Prostate gland (tissue), 2 donors: ENCODE measurements at regions not wholly inside any gene's neighbourhood (a gene's known extent, or its start where the extent isn't known, plus 50 kb on each side); places are given as distances from the start of the nearest gene placed in this dataset.
"Not testable (repeated sequence)": the region's sequence is repeated elsewhere in the genome, so short reads cannot be mapped to it uniquely, and the experiment has no call there.

Source experiments
- DNase-seq: peaks from one replicate; pipeline ENCODE4 v3.0.0-alpha.2; 2019; ENCODE audit warnings: low spot score
- H3K27ac ChIP-seq, 2 donors: fragments of 200-600 bp; sonication (generic); 2 replicates each; pipeline ENCODE4 v1.5.1; 2017 to 2019
- H3K27me3 ChIP-seq: fragments of 200-600 bp; sonication (generic); replicated peaks from 2 replicates; pipeline ENCODE4 v1.5.1; 2019; ENCODE audit not compliant: insufficient read depth
- H3K36me3 ChIP-seq, 2 donors: fragments of 200-600 bp; sonication (generic); 1 replicate in 1 of 2; 2 replicates in 1 of 2; pipeline versions ENCODE4 v1.5.1 to v1.8.1; 2017 to 2019
- H3K4me1 ChIP-seq: fragments of 200-600 bp; sonication (generic); replicated peaks from 2 replicates; pipeline ENCODE4 v1.5.1; 2019
- H3K4me3 ChIP-seq, 2 donors: fragments of 200-600 bp; sonication (generic); 2 replicates each; pipeline ENCODE4 v1.5.1; 2017 to 2019
- H3K9me3 ChIP-seq: fragments of 200-600 bp; sonication (generic); 2 replicates; pipeline ENCODE4 v1.5.1; 2017
- CTCF ChIP-seq, 4 experiments: fragments of 200-600 bp in 2 of 4; fragments of 450-650 bp in 2 of 4; sonication (generic) in 2 of 4; IDR thresholded peaks; 1 replicate in 3 of 4; 2 replicates in 1 of 4; pipeline ENCODE4 v1.5.1; 2016 to 2019; ENCODE audit warnings: antibody characterized with exemption in 4 of 4, mild to moderate bottlenecking in 2 of 4, moderate library complexity in 2 of 4
- POLR2A ChIP-seq: fragments of 450-650 bp; IDR thresholded peaks from one replicate; pipeline ENCODE4 v1.6.1; 2016; ENCODE audit warnings: antibody characterized with exemption, mild to moderate bottlenecking
- POLR2AphosphoS5 ChIP-seq: sonication (generic); formaldehyde crosslinking; IDR thresholded peaks from one replicate; pipeline ENCODE4 v1.6.1; 2017; ENCODE audit warnings: antibody characterized with exemption
- WGBS: methylation state at CpG from one replicate; pipeline ENCODE4 v1.1.5; 2018; 5-methylcytosine and 5-hydroxymethylcytosine counted together
- intact Hi-C: fragments of 100-400 bp; cut with DNase I; formaldehyde crosslinking; loops from one replicate; pipeline ENCODE4 v1.14.2; 2022

GRCh38 chr4:28490669-28491068, 1630.0 kb downstream of the STIM2 start:
- Histone ChIP-seq H3K4me3 (no peak overlapping the region), H3K9me3 (no peaks in the 10 kb centered on the region), H3K36me3 (no peaks in the 10 kb centered on the region), H3K4me1 (no peaks in the 10 kb centered on the region), H3K27ac (no peak overlapping the region), H3K27me3 (no peaks in the 10 kb centered on the region)
- 81% methylated on average over 3 of the region's 3 CpGs for WGBS
- intact Hi-C loops: no loop called here
- DNase-seq: no peak
- TF ChIP-seq POLR2AphosphoS5 (no peak), POLR2A (no peak)

GRCh38 chr4:28505064-28505463, 1644.4 kb downstream of the STIM2 start:
- no peak for TF ChIP-seq POLR2AphosphoS5
- TF ChIP-seq POLR2A: no peak
- TF ChIP-seq CTCF (IDR thresholded peaks at IDR 0.05): no peak
- intact Hi-C loops: no loop called here
- Histone ChIP-seq H3K27me3 (no peaks in the 10 kb centered on the region), H3K9me3 (no peaks in the 10 kb centered on the region), H3K4me3 (no peak overlapping the region), H3K4me1 (no peaks in the 10 kb centered on the region), H3K27ac (no peak overlapping the region), H3K36me3 (no peaks in the 10 kb centered on the region)
- no peak for DNase-seq
- 86% methylated on average over 4 of the region's 4 CpGs for WGBS

- no peak for TF ChIP-seq POLR2AphosphoS5
- TF ChIP-seq POLR2A: no peak
- TF ChIP-seq CTCF (IDR thresholded peaks at IDR 0.05): no peak
- intact Hi-C loops: no loop called here
- H3K4me1 ChIP-seq: no peaks in the 10 kb centered on the region
- H3K36me3 ChIP-seq: no peaks in the 10 kb centered on the region
- WGBS: 90% methylated on average over 9 of the region's 9 CpGs
- H3K4me3 ChIP-seq: no peak overlapping the region
- no peaks in the 10 kb centered on the region for H3K27me3 ChIP-seq
- DNase-seq: no peak
- H3K9me3 ChIP-seq: no peaks in the 10 kb centered on the region
- no peak overlapping the region for H3K27ac ChIP-seq
Observed at GRCh38 chr4:28508636-28509035, 1648.0 kb downstream of the STIM2 start.

- DNase-seq, H3K9me3 ChIP-seq, H3K4me3 ChIP-seq, H3K4me1 ChIP-seq, intact Hi-C loops, H3K36me3 ChIP-seq, H3K27me3 ChIP-seq, H3K27ac ChIP-seq: not testable (repeated sequence)
- WGBS: 92% methylated on average over 21 of the region's 30 CpGs
Observed at GRCh38 chr4:28514766-28515165, 1654.1 kb downstream of the STIM2 start.

DNA sequence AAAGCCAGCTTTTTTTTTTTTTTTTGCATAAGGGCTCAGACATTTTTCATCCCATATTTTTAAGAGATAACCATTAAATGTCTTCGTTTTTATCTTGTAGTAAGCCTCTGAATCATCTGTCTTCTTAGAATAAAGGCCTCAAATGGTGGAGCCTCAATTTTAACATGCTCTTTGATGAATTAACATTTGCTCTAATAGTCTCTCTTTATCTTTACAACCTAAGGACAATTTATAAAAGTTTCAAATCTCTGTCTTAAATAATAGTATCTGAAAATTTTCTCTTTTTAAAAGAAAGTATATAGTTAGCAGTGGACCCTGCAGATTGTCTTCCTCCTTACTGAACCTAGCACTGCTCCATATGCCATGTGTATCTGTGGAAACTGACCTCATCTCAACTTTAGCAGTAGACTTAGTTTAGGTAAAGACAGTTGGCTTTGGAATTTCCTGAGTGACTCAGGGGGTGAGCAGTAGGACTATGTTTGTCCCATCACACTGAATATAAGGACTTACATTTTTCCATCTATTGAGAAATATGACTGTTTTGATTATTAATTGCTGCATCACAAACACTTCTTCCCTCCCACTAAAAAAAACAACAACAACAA, 1658.0 kb downstream of the STIM2 start:
- Histone ChIP-seq H3K27ac (no peak overlapping the region), H3K36me3 (no peaks in the 10 kb centered on the region), H3K4me1 (no peaks in the 10 kb centered on the region), H3K9me3 (no peaks in the 10 kb centered on the region), H3K27me3 (no peaks in the 10 kb centered on the region), H3K4me3 (no peak overlapping the region)
- intact Hi-C loops: no loop called here
- TF ChIP-seq CTCF (IDR thresholded peaks at IDR 0.05) (no peak), POLR2A (no peak)
- no peak for DNase-seq
- 68% methylated on average over 1 of the region's 1 CpG for WGBS

DNA sequence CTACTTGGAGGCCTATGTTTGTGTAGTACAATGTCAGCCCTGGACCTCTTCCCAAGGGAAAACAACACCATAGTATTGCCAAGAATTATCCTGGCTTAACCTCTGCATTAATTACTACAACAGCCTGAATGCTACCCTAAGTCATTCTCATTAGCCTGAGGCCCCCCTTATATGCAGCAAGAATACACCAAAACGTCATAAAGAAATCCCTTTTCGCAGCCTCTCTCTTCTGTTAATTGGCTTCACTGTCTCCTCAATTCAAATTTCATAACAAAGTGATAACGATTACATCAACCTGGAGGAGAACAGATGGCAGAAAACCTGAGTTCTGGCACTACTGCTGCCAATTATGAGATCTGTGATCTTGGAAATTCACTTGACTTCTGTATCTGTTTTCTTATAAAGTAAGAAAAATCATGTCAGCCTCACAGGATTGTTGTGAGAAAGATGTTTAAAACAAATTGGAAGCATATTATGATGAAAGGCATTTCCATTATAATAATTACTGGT, 1663.1 kb downstream of the STIM2 start:
- Histone ChIP-seq H3K27me3 (no peaks in the 10 kb centered on the region), H3K36me3 (no peaks in the 10 kb centered on the region), H3K9me3 (no peaks in the 10 kb centered on the region), H3K4me1 (no peaks in the 10 kb centered on the region), H3K4me3 (no peak overlapping the region), H3K27ac (no peak overlapping the region)
- DNase-seq: no peak
- no peak for TF ChIP-seq POLR2A
- TF ChIP-seq CTCF (IDR thresholded peaks at IDR 0.05): no peak
- no peak for TF ChIP-seq POLR2AphosphoS5
- intact Hi-C loops: no loop called here
- WGBS: 70% methylated on average over 3 of the region's 3 CpGs
